ENCODE measurements at regions not wholly inside any gene's neighbourhood (a gene's known extent, or its start where the extent isn't known, plus 50 kb on each side); places are given as distances from the start of the nearest gene placed in this dataset.

GRCh38 chr4:148522995-148523394 lies 80.8 kb upstream of the NR3C2 start:
- no peaks in the 10 kb centered on the region for H3K9me3 ChIP-seq (ENCODE audit: low read depth)
- no peaks in the 10 kb centered on the region for H3K27me3 ChIP-seq (replicated peaks; ENCODE audit: insufficient read depth)
- no peaks in the 10 kb centered on the region for H3K79me2 ChIP-seq (ENCODE audit: insufficient read depth)
- no peak overlapping the region for H3K4me3 ChIP-seq
- H3K27ac ChIP-seq, result no peak overlapping the region
- H3K4me1 ChIP-seq (ENCODE audit: insufficient read depth), result no peaks in the 10 kb centered on the region
- DNase-seq, result no peak
- no peak overlapping the region for H3K9ac ChIP-seq
- TF ChIP-seq EZH2 (IDR thresholded peaks at IDR 0.05; ENCODE audit: insufficient read depth, poor library complexity, severe bottlenecking), result no peak
- no peak for TF ChIP-seq EZH2phosphoT487 (IDR thresholded peaks at IDR 0.05; ENCODE audit: insufficient read depth, low read depth)
- H3K4me2 ChIP-seq (ENCODE audit: unreplicated experiment), result no peak overlapping the region
- H3K36me3 ChIP-seq (ENCODE audit: low read depth), result no peaks in the 10 kb centered on the region
- H2AFZ ChIP-seq, result no peak overlapping the region
- in situ Hi-C loops (cut with MboI), result no loop called here
- no peaks in the 10 kb centered on the region for H4K20me1 ChIP-seq (ENCODE audit: insufficient read depth)
- no peaks in the 10 kb centered on the region for H3F3A ChIP-seq (ENCODE audit: insufficient read depth)
- H3K9me2 ChIP-seq (ENCODE audit: insufficient read depth), result no peaks in the 10 kb centered on the region
- WGBS, 2 experiments (ENCODE audit: low coverage in 1 of 2, low lambda C conversion rate in 2 of 2, missing lambda C conversion rate in 2 of 2), result 32 to 38% methylated on average over 4 of the region's 4 CpGs

- peak; percentile 1 for DNase-seq
- no peak overlapping the region for H3K9ac ChIP-seq
These were observed 73.0 kb upstream of the NR3C2 start for GRCh38 chr4:148515248-148515647.

GRCh38 chr4:148514581-148514980 lies 72.4 kb upstream of the NR3C2 start:
- no peak overlapping the region for H3K9ac ChIP-seq
- no peak overlapping the region for H3K4me3 ChIP-seq
- in situ Hi-C loops (cut with MboI), result no loop called here
- H4K20me1 ChIP-seq (ENCODE audit: insufficient read depth), result no peaks in the 10 kb centered on the region
- H3K4me1 ChIP-seq (ENCODE audit: insufficient read depth), result no peaks in the 10 kb centered on the region
- no peaks in the 10 kb centered on the region for H3K36me3 ChIP-seq (ENCODE audit: low read depth)
- no peaks in the 10 kb centered on the region for H3K79me2 ChIP-seq (ENCODE audit: insufficient read depth)
- no peak for DNase-seq
- TF ChIP-seq EZH2phosphoT487 (IDR thresholded peaks at IDR 0.05; ENCODE audit: insufficient read depth, low read depth), result no peak
- TF ChIP-seq EZH2 (IDR thresholded peaks at IDR 0.05; ENCODE audit: insufficient read depth, poor library complexity, severe bottlenecking), result no peak
- no peaks in the 10 kb centered on the region for H3K27me3 ChIP-seq (replicated peaks; ENCODE audit: insufficient read depth)
- H3K4me2 ChIP-seq (ENCODE audit: unreplicated experiment), result no peak overlapping the region
- H3K9me3 ChIP-seq (ENCODE audit: low read depth), result no peaks in the 10 kb centered on the region
- no peaks in the 10 kb centered on the region for H3K9me2 ChIP-seq (ENCODE audit: insufficient read depth)
- 86 to 88% methylated on average over 2 of the region's 2 CpGs for WGBS, 2 experiments (ENCODE audit: low coverage in 1 of 2, low lambda C conversion rate in 2 of 2, missing lambda C conversion rate in 2 of 2)
- no peak overlapping the region for H2AFZ ChIP-seq
- no peak overlapping the region for H3K27ac ChIP-seq
- H3F3A ChIP-seq (ENCODE audit: insufficient read depth), result no peaks in the 10 kb centered on the region

More at GRCh38 chr4:148515248-148515647, 73.0 kb upstream of the NR3C2 start:
- H3K36me3 ChIP-seq (ENCODE audit: low read depth), result no peaks in the 10 kb centered on the region
- in situ Hi-C loops (cut with MboI), result no loop called here
- H3K9me3 ChIP-seq (ENCODE audit: low read depth), result no peaks in the 10 kb centered on the region
- H3K27ac ChIP-seq, result no peak overlapping the region
- no peaks in the 10 kb centered on the region for H3F3A ChIP-seq (ENCODE audit: insufficient read depth)
- WGBS, 2 experiments (ENCODE audit: low coverage in 1 of 2, low lambda C conversion rate in 2 of 2, missing lambda C conversion rate in 2 of 2), result 13 to 21% methylated on average over 1 of the region's 1 CpG
- H3K4me1 ChIP-seq (ENCODE audit: insufficient read depth), result no peaks in the 10 kb centered on the region
- H3K79me2 ChIP-seq (ENCODE audit: insufficient read depth), result no peaks in the 10 kb centered on the region
- no peaks in the 10 kb centered on the region for H4K20me1 ChIP-seq (ENCODE audit: insufficient read depth)
- H3K4me2 ChIP-seq (ENCODE audit: unreplicated experiment), result no peak overlapping the region
- H3K4me3 ChIP-seq, result no peak overlapping the region
- H3K27me3 ChIP-seq (replicated peaks; ENCODE audit: insufficient read depth), result no peaks in the 10 kb centered on the region
- no peak overlapping the region for H2AFZ ChIP-seq
- no peaks in the 10 kb centered on the region for H3K9me2 ChIP-seq (ENCODE audit: insufficient read depth)
- TF ChIP-seq EZH2 (IDR thresholded peaks at IDR 0.05; ENCODE audit: insufficient read depth, poor library complexity, severe bottlenecking) (no peak), EZH2phosphoT487 (IDR thresholded peaks at IDR 0.05; ENCODE audit: insufficient read depth, low read depth) (no peak)

GRCh38 chr4:148514041-148514440 lies 71.8 kb upstream of the NR3C2 start:
- H3K9me2 ChIP-seq (ENCODE audit: insufficient read depth), result no peaks in the 10 kb centered on the region
- H2AFZ ChIP-seq, result no peak overlapping the region
- no peak overlapping the region for H3K27ac ChIP-seq
- no peaks in the 10 kb centered on the region for H3F3A ChIP-seq (ENCODE audit: insufficient read depth)
- H3K27me3 ChIP-seq (replicated peaks; ENCODE audit: insufficient read depth), result no peaks in the 10 kb centered on the region
- H3K9me3 ChIP-seq (ENCODE audit: low read depth), result no peaks in the 10 kb centered on the region
- H3K4me2 ChIP-seq (ENCODE audit: unreplicated experiment), result no peak overlapping the region
- TF ChIP-seq EZH2 (IDR thresholded peaks at IDR 0.05; ENCODE audit: insufficient read depth, poor library complexity, severe bottlenecking), result no peak
- no peak for TF ChIP-seq EZH2phosphoT487 (IDR thresholded peaks at IDR 0.05; ENCODE audit: insufficient read depth, low read depth)
- in situ Hi-C loops (cut with MboI), result no loop called here
- DNase-seq, result no peak
- H4K20me1 ChIP-seq (ENCODE audit: insufficient read depth), result no peaks in the 10 kb centered on the region
- no peak overlapping the region for H3K9ac ChIP-seq
- no peaks in the 10 kb centered on the region for H3K79me2 ChIP-seq (ENCODE audit: insufficient read depth)
- H3K4me1 ChIP-seq (ENCODE audit: insufficient read depth), result no peaks in the 10 kb centered on the region
- H3K36me3 ChIP-seq (ENCODE audit: low read depth), result no peaks in the 10 kb centered on the region
- WGBS, 2 experiments (ENCODE audit: low coverage in 1 of 2, low lambda C conversion rate in 2 of 2, missing lambda C conversion rate in 2 of 2), result 27 to 50% methylated on average over 1 of the region's 1 CpG
- H3K4me3 ChIP-seq, result no peak overlapping the region

DNA sequence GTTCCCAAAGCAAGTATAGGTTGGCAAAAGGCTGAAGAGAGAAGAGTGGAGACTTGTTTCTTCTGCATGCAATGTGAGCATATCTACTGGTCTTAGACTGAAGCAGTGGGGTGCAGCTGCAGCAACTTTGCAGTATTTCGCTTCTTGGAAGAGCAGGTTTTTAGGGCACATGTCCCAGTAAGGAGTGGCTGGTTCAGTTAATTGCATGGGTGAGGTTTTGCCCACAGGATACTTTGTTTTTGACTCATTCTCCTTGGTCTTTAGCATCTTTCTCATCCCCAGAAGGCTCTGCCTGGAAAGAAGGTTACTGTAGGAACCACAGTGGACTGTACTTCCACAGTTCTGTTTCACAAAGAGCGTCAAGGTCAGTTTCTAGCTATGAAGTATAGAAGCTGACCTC lies 68.0 kb upstream of the NR3C2 start:
- 51 to 63% methylated on average over 2 of the region's 2 CpGs for WGBS, 2 experiments (ENCODE audit: low coverage in 1 of 2, low lambda C conversion rate in 2 of 2, missing lambda C conversion rate in 2 of 2)
- TF ChIP-seq EZH2phosphoT487 (IDR thresholded peaks at IDR 0.05; ENCODE audit: insufficient read depth, low read depth), result no peak
- TF ChIP-seq EZH2 (IDR thresholded peaks at IDR 0.05; ENCODE audit: insufficient read depth, poor library complexity, severe bottlenecking), result no peak
- H3K9me3 ChIP-seq (ENCODE audit: low read depth), result no peaks in the 10 kb centered on the region
- no peaks in the 10 kb centered on the region for H3K4me1 ChIP-seq (ENCODE audit: insufficient read depth)
- no peaks in the 10 kb centered on the region for H3K9me2 ChIP-seq (ENCODE audit: insufficient read depth)
- H3F3A ChIP-seq (ENCODE audit: insufficient read depth), result no peaks in the 10 kb centered on the region
- H3K27ac ChIP-seq, result no peak overlapping the region
- no peaks in the 10 kb centered on the region for H3K79me2 ChIP-seq (ENCODE audit: insufficient read depth)
- H3K4me2 ChIP-seq (ENCODE audit: unreplicated experiment), result no peak overlapping the region
- in situ Hi-C loops (cut with MboI), result no loop called here
- H3K4me3 ChIP-seq, result no peak overlapping the region
- no peaks in the 10 kb centered on the region for H3K36me3 ChIP-seq (ENCODE audit: low read depth)
- DNase-seq, result no peak
- H4K20me1 ChIP-seq (ENCODE audit: insufficient read depth), result no peaks in the 10 kb centered on the region
- no peaks in the 10 kb centered on the region for H3K27me3 ChIP-seq (replicated peaks; ENCODE audit: insufficient read depth)
- H2AFZ ChIP-seq, result no peak overlapping the region
- H3K9ac ChIP-seq, result no peak overlapping the region
